ENCODE measurements at regions not wholly inside any gene's neighbourhood (a gene's known extent, or its start where the extent isn't known, plus 50 kb on each side); places are given as distances from the start of the nearest gene placed in this dataset.

DNA sequence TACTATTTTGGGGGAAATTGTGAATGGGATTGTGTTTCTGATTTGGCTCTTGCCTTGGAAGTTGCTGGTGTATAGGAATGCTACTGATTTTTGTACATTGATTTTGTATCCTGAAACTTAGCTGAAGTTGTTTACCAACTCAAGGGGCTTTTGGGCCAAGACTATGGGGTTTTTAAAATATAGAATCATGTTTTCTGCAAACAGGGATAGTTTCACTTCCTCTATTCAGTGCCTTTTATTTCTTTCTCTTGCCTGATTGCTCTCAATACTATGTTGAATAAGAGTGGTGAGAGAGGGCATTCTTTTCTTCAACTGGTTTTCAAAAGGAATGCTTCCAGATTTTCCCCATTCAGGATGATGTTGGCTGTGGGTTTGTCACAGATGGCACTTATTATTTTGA is 1383.8 kb upstream of the ACVR2A start:
- no peak overlapping the region for H3K4me3 ChIP-seq (ENCODE audit: low read length)
- DNase-seq (ENCODE audit: low read depth), result no peak
- TF ChIP-seq, protein P1, sequence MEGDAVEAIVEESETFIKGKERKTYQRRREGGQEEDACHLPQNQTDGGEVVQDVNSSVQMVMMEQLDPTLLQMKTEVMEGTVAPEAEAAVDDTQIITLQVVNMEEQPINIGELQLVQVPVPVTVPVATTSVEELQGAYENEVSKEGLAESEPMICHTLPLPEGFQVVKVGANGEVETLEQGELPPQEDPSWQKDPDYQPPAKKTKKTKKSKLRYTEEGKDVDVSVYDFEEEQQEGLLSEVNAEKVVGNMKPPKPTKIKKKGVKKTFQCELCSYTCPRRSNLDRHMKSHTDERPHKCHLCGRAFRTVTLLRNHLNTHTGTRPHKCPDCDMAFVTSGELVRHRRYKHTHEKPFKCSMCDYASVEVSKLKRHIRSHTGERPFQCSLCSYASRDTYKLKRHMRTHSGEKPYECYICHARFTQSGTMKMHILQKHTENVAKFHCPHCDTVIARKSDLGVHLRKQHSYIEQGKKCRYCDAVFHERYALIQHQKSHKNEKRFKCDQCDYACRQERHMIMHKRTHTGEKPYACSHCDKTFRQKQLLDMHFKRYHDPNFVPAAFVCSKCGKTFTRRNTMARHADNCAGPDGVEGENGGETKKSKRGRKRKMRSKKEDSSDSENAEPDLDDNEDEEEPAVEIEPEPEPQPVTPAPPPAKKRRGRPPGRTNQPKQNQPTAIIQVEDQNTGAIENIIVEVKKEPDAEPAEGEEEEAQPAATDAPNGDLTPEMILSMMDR (conservative IDR thresholded peaks at IDR 0.05; ENCODE audit: low read length), result no peak

DNA sequence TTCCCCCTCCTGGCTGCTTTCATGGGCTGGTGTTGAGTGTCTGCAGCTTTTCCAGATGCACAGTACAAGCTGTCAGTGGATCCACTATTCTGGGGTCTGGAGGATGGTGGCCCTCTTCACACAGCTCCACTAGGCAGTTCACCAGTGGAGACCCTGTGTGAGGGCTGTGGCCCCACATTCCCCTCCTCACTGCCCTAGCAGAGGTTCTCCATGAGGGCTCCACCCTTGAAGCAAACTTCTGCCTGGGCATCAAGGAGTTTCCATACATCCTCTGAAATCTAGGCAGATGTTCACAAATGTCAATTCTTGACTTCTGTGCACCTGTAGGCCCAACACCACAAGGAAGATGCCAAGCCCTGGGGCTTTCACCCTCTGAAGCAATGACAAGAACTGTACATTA is 1386.2 kb upstream of the ACVR2A start:
- H3K4me3 ChIP-seq (ENCODE audit: low read length), result no peak overlapping the region
- DNase-seq (ENCODE audit: low read depth), result no peak
- TF ChIP-seq, protein P1 (conservative IDR thresholded peaks at IDR 0.05; ENCODE audit: low read length), result no peak

DNA sequence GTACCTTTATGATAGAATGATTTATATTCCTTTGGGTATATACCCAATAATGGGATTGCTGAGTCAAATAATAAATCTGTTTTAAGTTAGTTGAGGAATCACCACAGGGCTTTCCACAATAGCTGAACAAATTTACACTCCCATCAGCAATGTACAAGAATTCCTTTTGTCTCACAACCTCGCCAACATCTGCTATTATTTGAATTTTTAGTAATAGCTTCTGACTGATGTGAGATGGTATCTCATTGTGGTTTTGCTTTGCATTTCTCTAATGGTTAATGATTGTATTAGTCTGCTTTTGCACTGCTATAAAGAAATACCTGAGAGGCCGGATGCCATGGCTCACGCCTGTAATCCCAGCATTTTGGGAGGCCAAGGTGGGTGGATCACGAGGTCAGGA is 1387.6 kb upstream of the ACVR2A start:
- DNase-seq (ENCODE audit: low read depth), result peak; percentile 0
- no peak overlapping the region for H3K4me3 ChIP-seq (ENCODE audit: low read length)
- TF ChIP-seq, protein P1 (conservative IDR thresholded peaks at IDR 0.05; ENCODE audit: low read length), result no peak

DNA sequence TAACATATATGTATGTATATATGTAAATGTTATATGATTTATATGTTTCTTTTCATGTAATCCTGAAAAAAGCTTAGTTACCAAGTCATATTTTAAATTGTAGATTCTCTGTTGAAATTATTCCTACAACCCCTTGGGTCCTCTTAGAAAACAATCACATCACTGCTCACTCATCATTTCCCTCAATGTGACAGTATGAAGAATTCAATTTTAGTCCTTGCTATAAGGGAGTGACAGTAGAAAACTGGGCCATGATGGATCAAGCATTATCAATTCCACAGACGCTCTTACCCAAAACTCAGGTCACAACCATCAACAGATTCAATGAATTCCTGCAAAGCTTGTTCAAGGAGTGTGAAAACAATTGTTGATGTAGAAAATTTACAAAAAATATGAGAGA is 1389.5 kb upstream of the ACVR2A start:
- no peak overlapping the region for H3K4me3 ChIP-seq (ENCODE audit: low read length)
- TF ChIP-seq, protein P1 (conservative IDR thresholded peaks at IDR 0.05; ENCODE audit: low read length), result no peak
- DNase-seq (ENCODE audit: low read depth), result no peak

DNA sequence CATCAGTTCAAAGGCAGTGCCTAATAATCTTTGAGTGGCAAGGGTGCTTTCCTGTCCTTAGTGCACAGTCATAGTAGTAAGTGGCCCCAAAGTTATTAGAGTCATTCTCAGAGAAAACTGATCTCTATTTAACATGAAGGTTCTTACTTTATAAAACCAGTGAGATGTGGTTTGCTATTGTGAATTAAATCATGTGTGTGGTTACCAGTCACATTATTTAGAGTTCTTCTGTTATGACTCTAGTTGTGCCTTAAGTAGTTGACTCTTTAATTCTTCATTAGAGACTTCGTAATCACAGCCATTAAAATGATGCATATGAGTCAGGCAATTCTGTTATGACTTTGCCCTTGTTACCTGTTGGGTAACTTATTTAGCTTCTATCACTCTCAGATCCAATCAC is 1392.9 kb upstream of the ACVR2A start:
- H3K4me3 ChIP-seq (ENCODE audit: low read length), result no peak overlapping the region
- TF ChIP-seq, protein P1 (conservative IDR thresholded peaks at IDR 0.05; ENCODE audit: low read length), result no peak
- no peak for DNase-seq (ENCODE audit: low read depth)

DNA sequence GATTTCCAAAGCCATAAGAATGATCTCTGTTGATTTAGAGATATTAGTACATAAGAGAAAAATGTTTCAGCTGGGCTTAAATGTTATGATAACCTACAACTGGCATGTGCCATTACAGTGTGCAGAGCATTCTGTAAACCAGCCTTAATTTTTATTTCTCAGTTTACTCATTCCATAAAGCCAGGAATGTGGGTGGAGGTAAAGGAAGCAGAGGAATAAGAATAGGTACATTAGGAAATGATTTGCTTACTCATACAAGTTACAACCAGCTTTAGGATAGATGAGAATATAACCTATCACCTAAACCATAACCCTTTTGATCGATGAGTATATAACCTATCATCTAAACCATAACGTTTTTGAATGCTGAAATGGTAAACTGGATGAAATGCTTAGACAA is 1394.7 kb upstream of the ACVR2A start:
- TF ChIP-seq, protein P1 (conservative IDR thresholded peaks at IDR 0.05; ENCODE audit: low read length), result no peak
- no peak overlapping the region for H3K4me3 ChIP-seq (ENCODE audit: low read length)
- DNase-seq (ENCODE audit: low read depth), result no peak

DNA sequence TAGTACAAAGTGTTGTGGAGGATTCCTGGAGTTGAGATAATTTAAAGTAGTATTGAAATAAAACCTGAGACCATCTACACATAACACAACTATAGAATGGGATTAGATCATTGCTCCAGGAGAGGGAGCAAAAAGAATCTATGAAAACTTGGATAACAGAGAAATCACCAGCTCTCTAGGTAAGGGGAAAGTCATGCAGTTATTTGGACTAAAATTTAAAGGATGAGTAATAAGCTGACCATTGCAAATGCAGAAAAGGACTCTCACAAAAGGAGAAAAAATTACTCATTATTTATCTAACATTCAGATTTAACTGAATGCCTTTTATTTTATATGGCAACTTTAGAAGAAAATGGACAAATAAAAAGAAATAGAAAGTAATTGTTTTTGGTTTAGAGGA is 1399.8 kb upstream of the ACVR2A start:
- DNase-seq (ENCODE audit: low read depth), result no peak
- H3K4me3 ChIP-seq (ENCODE audit: low read length), result no peak overlapping the region
- TF ChIP-seq, protein P1 (conservative IDR thresholded peaks at IDR 0.05; ENCODE audit: low read length), result no peak
